ENCODE measurements at regions not wholly inside any gene's neighbourhood (a gene's known extent, or its start where the extent isn't known, plus 50 kb on each side); places are given as distances from the start of the nearest gene placed in this dataset.

- TF ChIP-seq CTCF (IDR thresholded peaks at IDR 0.05; ENCODE audit: insufficient read depth, low read length) (no peak), POLR2AphosphoS5 (IDR thresholded peaks at IDR 0.05; ENCODE audit: low read depth) (no peak), SPI1 (IDR thresholded peaks at IDR 0.05; ENCODE audit: borderline replicate concordance, low read depth) (no peak), REST (IDR thresholded peaks at IDR 0.05; ENCODE audit: insufficient replicate concordance, low read depth) (no peak), GABPA (IDR thresholded peaks at IDR 0.05; ENCODE audit: low read depth) (no peak)
Observed at GRCh38 chr2:39487398-39488250, 50.5 kb upstream of the MAP4K3 start.
